GM19238 (cell line): ENCODE measurements at regions not wholly inside any gene's neighbourhood (a gene's known extent, or its start where the extent isn't known, plus 50 kb on each side); places are given as distances from the start of the nearest gene placed in this dataset.
"Not testable (repeated sequence)": the region's sequence is repeated elsewhere in the genome, so short reads cannot be mapped to it uniquely, and the experiment has no call there.

ENCODE experiments used
- DNase-seq: peaks from one replicate; pipeline ENCODE4 v3.0.0; 2011; ENCODE audit warnings: low spot score; ENCODE audit not compliant: insufficient read length

- no peak for DNase-seq
These were observed 636.7 kb downstream of the NR2F1-AS1 start for GRCh38 chr5:92944337-92944736.

GRCh38 chr5:92942762-92943161 is 638.3 kb downstream of the NR2F1-AS1 start:
- DNase-seq: no peak

GRCh38 chr5:92941806-92942205 is 639.2 kb downstream of the NR2F1-AS1 start:
- DNase-seq: no peak

DNA sequence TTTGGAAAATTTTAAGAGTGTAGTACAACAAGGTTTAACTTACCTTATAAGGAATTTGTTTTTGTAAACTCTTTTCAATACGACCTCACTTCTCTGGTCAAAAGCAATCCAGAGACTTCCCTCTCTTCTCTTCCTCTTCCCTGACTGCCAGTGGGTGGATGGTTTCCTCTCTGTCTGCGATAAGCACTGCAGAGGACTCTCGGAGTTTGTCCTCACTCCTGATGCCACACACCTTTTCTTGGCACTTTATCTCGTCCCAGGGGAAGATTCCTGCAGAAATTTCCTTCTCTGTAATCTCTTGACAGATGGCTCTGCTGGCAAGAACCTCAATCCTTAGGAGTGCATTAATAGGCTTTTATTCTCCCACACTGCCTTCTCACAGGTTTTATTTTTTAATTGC is 641.6 kb downstream of the NR2F1-AS1 start:
- no peak for DNase-seq

- DNase-seq: not testable (repeated sequence)
These were observed 643.6 kb downstream of the NR2F1-AS1 start for GRCh38 chr5:92937396-92937795.

- no peak for DNase-seq
These were observed 651.0 kb downstream of the NR2F1-AS1 start for GRCh38 chr5:92930057-92930456.

DNA sequence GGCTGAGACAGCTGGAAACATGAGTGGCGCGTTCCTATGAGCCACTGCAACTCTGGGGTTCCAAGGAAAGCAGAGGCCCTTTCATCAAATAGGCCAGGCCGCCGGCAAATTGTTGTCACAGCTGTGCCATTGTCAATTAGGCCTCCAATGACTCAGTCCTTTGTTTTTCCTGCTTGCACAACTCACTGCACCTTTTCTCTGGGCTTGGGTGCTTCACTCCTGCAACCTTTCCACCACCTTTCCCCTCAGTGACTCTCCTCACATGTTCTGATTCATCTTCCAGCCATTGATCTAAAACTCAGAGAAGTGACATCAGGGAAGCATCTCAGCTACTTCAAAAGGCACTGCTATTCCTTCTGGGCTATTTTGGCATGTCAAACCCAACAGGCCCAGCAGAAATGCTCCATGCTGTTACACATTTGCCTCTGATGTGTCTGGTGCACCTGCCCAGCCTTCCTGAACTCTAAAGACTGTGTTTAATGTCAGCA is 653.7 kb downstream of the NR2F1-AS1 start:
- no peak for DNase-seq

- DNase-seq: no peak
These were observed 657.1 kb downstream of the NR2F1-AS1 start for GRCh38 chr5:92923885-92924284.

GRCh38 chr5:92922231-92922967 is 658.6 kb downstream of the NR2F1-AS1 start:
- no peak for DNase-seq

DNA sequence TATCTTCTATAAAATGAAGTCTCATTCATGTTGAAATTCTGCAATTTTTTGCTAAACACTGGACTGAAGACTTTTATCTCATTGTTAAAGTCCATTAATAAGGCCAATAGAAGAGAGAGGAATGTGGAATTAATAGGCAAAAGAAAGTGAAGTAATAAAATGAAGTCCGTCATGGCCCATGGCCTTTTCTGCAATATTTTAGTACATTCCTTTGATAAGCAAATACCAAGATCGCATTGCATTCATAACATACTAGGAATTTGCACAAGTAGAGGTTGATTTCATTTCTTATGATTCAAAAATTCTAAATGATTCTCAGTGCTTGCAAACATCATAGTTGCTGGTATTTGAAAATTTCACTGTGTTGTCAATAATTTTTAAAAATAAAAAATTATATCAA is 664.0 kb downstream of the NR2F1-AS1 start:
- no peak for DNase-seq

DNA sequence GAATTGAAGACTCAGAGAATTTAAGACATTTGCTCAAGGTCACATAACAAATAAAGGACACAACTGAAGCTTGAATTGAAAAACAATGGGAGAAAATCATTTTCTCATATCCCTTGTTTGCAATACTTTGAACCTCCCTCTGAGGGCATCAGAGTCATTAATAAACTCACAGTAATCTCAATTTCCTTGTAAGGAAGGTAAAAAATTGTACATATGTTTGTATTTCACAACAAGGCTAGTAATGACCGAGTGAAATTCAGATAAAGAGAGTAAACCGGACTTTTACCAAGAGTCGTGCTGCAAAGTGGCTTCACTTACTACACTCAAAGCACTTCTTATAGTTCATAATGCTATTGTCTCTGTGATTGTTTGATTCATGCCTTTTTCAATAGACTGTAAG is 665.0 kb downstream of the NR2F1-AS1 start:
- no peak for DNase-seq

- no peak for DNase-seq
These were observed 668.7 kb downstream of the NR2F1-AS1 start for GRCh38 chr5:92912283-92912682.

DNA sequence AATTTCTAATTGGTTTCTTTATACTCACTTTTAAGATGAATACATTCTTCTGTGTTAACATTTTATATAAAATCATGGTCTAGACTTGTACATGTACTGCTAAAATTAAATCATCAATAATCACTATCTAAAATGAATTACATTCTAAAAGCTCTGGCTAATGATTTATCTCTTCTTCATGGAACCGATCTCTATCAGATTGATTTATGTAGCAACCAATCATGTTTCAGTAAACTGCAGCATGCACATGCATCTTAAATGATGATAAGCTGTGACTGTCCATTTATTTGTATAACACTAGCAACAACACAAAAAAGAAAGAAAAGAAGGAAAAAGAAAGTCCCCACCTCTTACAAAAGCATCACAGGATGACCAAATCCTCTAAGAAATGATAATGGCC is 669.2 kb downstream of the NR2F1-AS1 start:
- no peak for DNase-seq

DNA sequence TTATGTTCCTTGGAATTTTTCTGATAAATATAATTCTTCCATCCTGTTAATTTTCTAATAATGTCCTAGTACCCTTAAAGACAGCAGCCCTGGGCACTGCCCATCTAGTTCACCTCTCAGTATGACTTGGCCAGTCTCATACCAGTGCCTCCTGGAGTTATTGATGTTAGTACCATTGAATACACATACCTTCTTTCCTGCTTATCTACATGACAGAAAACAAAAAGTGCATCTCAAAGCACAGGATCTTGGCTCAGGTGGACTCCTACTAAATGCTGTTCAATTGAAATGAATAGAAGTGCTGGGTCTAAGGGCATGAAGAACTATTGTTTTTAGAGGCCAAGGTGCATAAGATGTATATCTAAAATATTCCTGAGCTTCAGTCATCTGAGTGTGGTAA is 669.7 kb downstream of the NR2F1-AS1 start:
- no peak for DNase-seq

DNA sequence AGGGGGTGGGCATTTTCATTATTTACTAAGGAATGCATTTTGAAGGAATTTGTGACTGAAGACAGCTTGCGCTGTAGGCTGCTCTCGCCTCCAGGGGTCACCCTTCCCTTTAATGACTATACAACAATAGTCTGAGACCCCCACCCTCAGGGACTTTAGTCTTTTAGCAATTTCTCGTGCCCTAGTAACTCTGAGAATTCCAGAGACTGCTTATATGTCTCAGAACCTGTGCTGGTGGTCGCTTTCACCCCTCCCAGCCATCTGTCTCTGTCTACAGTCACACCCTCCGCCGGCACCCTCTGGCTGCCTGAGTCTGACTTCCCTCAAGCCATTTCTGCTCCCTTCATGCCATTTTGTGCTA is 671.4 kb downstream of the NR2F1-AS1 start:
- DNase-seq: no peak

DNA sequence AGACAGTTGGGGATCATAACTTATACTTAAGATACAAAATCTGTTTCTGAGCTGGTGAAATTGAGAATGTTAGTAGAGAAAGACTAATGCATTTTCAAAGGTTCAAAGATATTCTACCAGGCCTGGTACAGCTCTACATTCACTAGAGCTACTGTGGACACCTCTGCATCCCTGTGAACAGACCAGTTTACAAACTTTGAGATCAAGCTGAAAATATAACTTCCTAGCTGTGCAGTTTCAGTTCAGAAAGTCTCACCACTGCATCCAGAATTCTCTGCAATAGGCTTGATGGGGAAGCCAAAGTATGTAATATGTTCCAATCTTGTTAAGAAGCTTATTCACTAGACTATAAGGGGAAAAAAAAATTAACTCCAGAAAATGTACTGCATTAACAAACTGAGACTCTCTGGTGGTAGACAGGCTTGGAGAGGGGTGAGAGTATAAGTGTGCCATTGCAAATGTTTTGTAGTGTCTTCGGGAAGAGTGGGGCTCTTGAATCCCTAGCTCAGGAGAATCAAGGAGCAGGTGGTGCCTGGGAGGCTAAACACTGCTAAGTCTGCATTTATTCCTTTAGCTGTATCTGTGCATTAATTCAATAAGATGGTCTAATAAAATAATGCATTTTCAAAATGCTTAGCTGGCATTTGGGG is 671.9 kb downstream of the NR2F1-AS1 start:
- DNase-seq: no peak

DNA sequence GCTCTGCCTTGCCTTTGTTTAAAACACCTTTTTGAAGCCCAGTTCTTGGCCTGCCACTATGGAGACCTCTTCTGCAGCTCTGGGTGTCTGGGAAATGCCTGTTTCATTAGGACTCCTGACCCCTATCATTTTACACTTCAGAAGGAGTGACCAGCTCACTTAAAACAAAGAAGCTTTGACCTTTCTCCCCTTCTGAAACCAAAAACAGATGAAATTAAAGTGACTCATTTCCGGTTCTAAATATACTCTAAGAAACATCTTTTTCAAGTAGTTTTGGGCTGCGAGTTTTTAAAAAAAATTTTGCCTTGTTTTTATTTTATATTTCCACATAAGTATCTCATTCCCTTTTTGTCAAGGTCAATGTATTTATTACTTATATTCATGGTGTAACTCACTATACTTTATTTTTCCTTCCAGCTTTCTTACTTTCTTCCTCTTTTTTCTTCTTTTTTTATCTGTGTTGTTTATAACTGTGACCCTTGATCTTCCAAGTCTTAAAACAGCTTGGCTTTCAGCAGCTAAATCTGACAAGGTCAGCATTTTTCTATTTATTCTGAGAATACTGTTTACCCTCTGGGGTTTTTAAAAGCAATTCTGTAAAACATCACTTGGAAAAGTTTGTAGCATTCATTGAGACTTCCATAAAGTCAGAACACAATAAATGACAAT is 672.9 kb downstream of the NR2F1-AS1 start:
- DNase-seq: no peak

DNA sequence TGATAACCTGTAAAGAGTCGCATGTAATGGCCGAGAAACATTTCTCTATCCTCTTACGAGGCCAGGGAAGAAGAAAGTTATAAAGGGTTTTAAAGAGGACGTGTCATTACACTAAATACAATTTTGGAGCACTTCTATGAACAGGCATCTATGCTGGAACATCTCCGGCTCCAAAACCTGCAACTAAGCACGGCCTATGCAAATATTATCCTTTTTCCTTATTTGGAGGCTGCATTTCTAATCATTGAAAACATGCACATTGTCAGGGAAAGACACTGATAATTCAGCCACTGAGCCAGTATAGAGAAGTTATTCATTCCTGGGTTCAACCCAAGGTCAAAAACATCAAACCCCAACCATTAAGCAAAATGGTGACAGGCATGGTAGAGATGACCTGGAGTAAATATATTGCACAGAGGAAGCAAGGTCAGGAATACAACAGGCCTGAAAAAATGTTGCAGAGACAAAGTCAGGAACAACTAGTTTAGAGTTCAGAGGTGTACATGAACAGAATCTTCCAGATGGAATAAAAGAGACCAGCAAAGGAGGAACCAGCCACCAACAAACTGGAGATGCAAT is 674.1 kb downstream of the NR2F1-AS1 start:
- no peak for DNase-seq

DNA sequence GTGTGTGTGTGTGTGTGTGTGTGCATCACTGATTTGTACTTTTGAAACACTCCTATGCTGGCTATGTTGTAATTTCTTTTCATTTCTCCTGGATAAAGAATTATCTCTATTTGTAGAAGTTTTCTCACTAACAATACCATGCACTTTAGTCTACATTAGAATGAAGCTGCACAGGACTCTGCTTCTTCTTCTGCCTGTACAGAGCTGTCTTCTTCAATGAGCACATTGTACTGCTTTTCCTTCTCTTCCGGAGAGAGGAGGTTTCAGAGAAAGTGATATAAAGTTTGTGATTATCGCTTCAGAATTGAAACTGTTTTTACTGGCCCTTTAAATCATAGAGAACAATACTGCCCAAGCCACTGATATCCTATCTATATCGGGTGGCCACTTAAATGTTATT is 677.0 kb downstream of the NR2F1-AS1 start:
- no peak for DNase-seq

DNA sequence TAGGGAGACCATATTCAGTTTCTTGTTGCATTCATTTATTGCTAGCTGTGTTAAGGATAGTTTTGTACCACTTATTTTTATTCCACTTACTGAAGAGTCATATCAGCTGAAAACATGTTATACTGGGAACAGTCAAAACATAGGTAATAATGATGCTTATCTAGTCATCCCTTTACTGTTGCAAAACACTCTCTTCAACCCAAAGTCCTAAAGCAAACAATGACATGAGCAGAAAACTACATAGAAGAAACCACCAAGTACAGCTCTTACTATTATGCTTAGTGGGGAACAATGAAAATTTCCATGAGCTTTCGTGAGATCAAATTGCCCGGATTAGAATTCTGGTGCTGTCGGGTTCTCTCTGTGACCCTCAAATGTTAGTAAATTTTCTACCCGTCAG is 681.4 kb downstream of the NR2F1-AS1 start:
- DNase-seq: no peak

DNA sequence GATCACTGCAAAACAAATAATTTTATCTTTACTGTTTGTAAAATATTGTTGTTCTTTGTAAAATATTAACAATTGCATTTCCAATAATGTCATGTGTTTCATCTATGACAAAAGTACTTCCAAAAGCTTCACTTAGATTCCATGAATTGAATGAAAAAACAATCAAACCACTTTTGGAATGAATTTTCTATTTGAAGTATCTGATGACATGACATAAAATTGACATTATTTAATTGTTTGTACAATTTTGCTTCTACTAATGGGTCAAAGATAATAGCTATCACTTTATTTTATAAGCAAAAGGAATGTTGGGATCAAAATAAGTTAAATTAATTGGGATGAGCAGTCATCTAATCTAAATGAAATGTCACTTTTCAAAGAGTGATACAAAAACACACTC is 684.3 kb downstream of the NR2F1-AS1 start:
- no peak for DNase-seq

- DNase-seq: no peak
These were observed 690.2 kb downstream of the NR2F1-AS1 start for GRCh38 chr5:92890841-92891244.
